ENCODE measurements at regions not wholly inside any gene's neighbourhood (a gene's known extent, or its start where the extent isn't known, plus 50 kb on each side); places are given as distances from the start of the nearest gene placed in this dataset.
A peak's percentile ranks its signal among the peaks of the same experiment; 100 is the strongest.

- no peak for DNase-seq (ENCODE audit: low read depth in 1 of 2, low spot score in 2 of 2)
- Histone ChIP-seq H3K27me3 (replicated peaks in 1 of 4; ENCODE audit: control insufficient read depth in 3 of 4, extremely low read depth in 1 of 4, insufficient read depth in 3 of 4, low read length in 3 of 4) (no peaks in the 10 kb centered on the region; a peak in 1 of 7 replicates), H3K27ac (ENCODE audit: low read depth, low read length) (no peak overlapping the region), H3K23ac (ENCODE audit: insufficient read length) (no peak overlapping the region), H2BK5ac (ENCODE audit: low read depth, low read length) (0 out of 2 replicates have a peak overlapping the region, but pooled peaks have one; percentile 52), H2BK20ac (ENCODE audit: low read length) (no peak overlapping the region), H3K4me3 (ENCODE audit: extremely low read depth in 1 of 4, insufficient read depth in 2 of 4, low read depth in 3 of 4, low read length in 4 of 4) (no peak overlapping the region), H4K8ac (ENCODE audit: extremely low read depth, insufficient read depth, low read length) (no peak overlapping the region; the same call in 1 of the 2 replicates), H3K56ac (replicated peaks; ENCODE audit: insufficient read length, low read depth, low read length) (no peak overlapping the region), H3K18ac (ENCODE audit: extremely low read depth, low read length) (no peak overlapping the region), H3K14ac (ENCODE audit: insufficient read length) (no peak overlapping the region), H3K4ac (replicated peaks; ENCODE audit: insufficient read length, low read depth, low read length) (no peak overlapping the region), H2AK5ac (ENCODE audit: low read depth, low read length) (peak overlapping the region; percentile 90; the same call in 1 of the 2 replicates), H3K4me2 (ENCODE audit: insufficient read depth in 1 of 2, low read depth in 2 of 2, low read length in 2 of 2) (no peak overlapping the region), H3K36me3 (ENCODE audit: control insufficient read depth in 2 of 4, insufficient read depth in 4 of 4, low read length in 3 of 4) (no peaks in the 10 kb centered on the region), H2BK12ac (ENCODE audit: low read depth, low read length) (0 out of 2 replicates have a peak overlapping the region, but pooled peaks have one; percentile 60), H2BK120ac (replicated peaks; ENCODE audit: low read depth, low read length) (no peak overlapping the region), H4K5ac (ENCODE audit: insufficient read length, low read depth, low read length) (no peak overlapping the region), H3K9me3 (ENCODE audit: insufficient read depth in 2 of 2, low read depth in 1 of 2, low read length in 1 of 2) (peaks cover 2 to 14% of the 10 kb centered on the region in 2 experiments; a peak in 2 of 4 replicates), H3K4me1 (replicated peaks in 1 of 4; ENCODE audit: control insufficient read depth in 3 of 4, insufficient read depth in 4 of 4, low read length in 3 of 4) (no peaks in the 10 kb centered on the region), H4K20me1 (replicated peaks in 1 of 2; ENCODE audit: control insufficient read depth in 1 of 2, insufficient read depth in 2 of 2, low read length in 2 of 2) (peaks cover 0 to 2% of the 10 kb centered on the region in 2 experiments), H3K79me1 (ENCODE audit: low read depth, low read length) (no peaks in the 10 kb centered on the region), H4K91ac (replicated peaks; ENCODE audit: insufficient read length, low read length) (no peak overlapping the region), H3K23me2 (ENCODE audit: low read depth, low read length) (no peaks in the 10 kb centered on the region), H3K9ac (replicated peaks in 1 of 4; ENCODE audit: extremely low read depth in 1 of 4, low read depth in 3 of 4, low read length in 3 of 4) (no peak overlapping the region), H2AFZ (ENCODE audit: low read length) (no peak overlapping the region), H3K79me2 (ENCODE audit: control insufficient read depth in 1 of 2, insufficient read depth in 2 of 2, low read length in 2 of 2) (no peaks in the 10 kb centered on the region), H2BK15ac (ENCODE audit: low read length) (0 out of 2 replicates have a peak overlapping the region, but pooled peaks have one; percentile 92)
- no peak for FAIRE-seq
- 89% methylated on average over 27 of the region's 27 CpGs; no CpG with 5 or more reads in 1 of the 2 experiments for WGBS, 2 experiments (ENCODE audit: extremely low coverage in 1 of 2, insufficient coverage in 1 of 2, insufficient read length in 1 of 2, insufficient replicate concordance in 2 of 2, low coverage in 1 of 2, low lambda C conversion rate in 2 of 2, missing lambda C conversion rate in 1 of 2)
- TF ChIP-seq KDM5A (IDR thresholded peaks at IDR 0.05; ENCODE audit: low read length) (no peak), USF2 (IDR thresholded peaks at IDR 0.05; ENCODE audit: low read length) (no peak), TEAD4 (IDR thresholded peaks at IDR 0.05; ENCODE audit: low read depth, low read length) (no peak), PHF8 (conservative IDR thresholded peaks at IDR 0.05; ENCODE audit: low read depth, low read length) (no peak), SP2 (IDR thresholded peaks at IDR 0.05; ENCODE audit: low read length) (no peak)
- CTCF ChIA-PET (ENCODE audit: partially characterized antibody) = no interaction called here
- POLR2A ChIA-PET (ENCODE audit: partially characterized antibody) = no interaction called here
Observed at GRCh38 chr6:170163405-170164170, 127.3 kb downstream of the DLL1 start.

Measured in H1 (cell line).